GM21447 (cell line): ENCODE measurements at regions not wholly inside any gene's neighbourhood (a gene's known extent, or its start where the extent isn't known, plus 50 kb on each side); places are given as distances from the start of the nearest gene placed in this dataset.

Experiments used
- ATAC-seq: cut with Tn5 transposase; IDR thresholded peaks from one replicate; pipeline ENCODE4 v1.9.1; 2021; ENCODE audit not compliant: unreplicated experiment

- no peak for ATAC-seq
Measured at GRCh38 chr14:100463937-100464336, 123.3 kb downstream of the BEGAIN start.

GRCh38 chr14:100466111-100466856 lies 120.9 kb downstream of the BEGAIN start:
- no peak for ATAC-seq

- ATAC-seq: no peak
Measured at GRCh38 chr14:100467046-100467750, 120.0 kb downstream of the BEGAIN start.

- no peak for ATAC-seq
Measured at GRCh38 chr14:100467939-100468338, 119.3 kb downstream of the BEGAIN start.

- no peak for ATAC-seq
Measured at GRCh38 chr14:100468557-100468956, 118.7 kb downstream of the BEGAIN start.

- no peak for ATAC-seq
Measured at GRCh38 chr14:100469632-100470522, 117.3 kb downstream of the BEGAIN start.

- no peak for ATAC-seq
Measured at GRCh38 chr14:100470523-100470897, 116.7 kb downstream of the BEGAIN start.

GRCh38 chr14:100471441-100472093 lies 115.7 kb downstream of the BEGAIN start:
- ATAC-seq: no peak

GRCh38 chr14:100472094-100472455 lies 115.1 kb downstream of the BEGAIN start:
- ATAC-seq: no peak

- no peak for ATAC-seq
Measured at GRCh38 chr14:100472491-100472890, 114.7 kb downstream of the BEGAIN start.

GRCh38 chr14:100473249-100473648 lies 114.0 kb downstream of the BEGAIN start:
- ATAC-seq: no peak

GRCh38 chr14:100474196-100474595 lies 113.0 kb downstream of the BEGAIN start:
- no peak for ATAC-seq

GRCh38 chr14:100475268-100475667 lies 111.9 kb downstream of the BEGAIN start:
- no peak for ATAC-seq

GRCh38 chr14:100476012-100476822 lies 111.0 kb downstream of the BEGAIN start:
- no peak for ATAC-seq

GRCh38 chr14:100484531-100485267 lies 102.5 kb downstream of the BEGAIN start:
- no peak for ATAC-seq

GRCh38 chr14:100486025-100486828 lies 101.0 kb downstream of the BEGAIN start:
- ATAC-seq: peak; percentile 63
